ENCODE measurements at regions not wholly inside any gene's neighbourhood (a gene's known extent, or its start where the extent isn't known, plus 50 kb on each side); places are given as distances from the start of the nearest gene placed in this dataset.
"Not testable (repeated sequence)": the region's sequence is repeated elsewhere in the genome, so short reads cannot be mapped to it uniquely, and the experiment has no call there.

GRCh38 chr5:144035046-144035740 lies 135.3 kb downstream of the YIPF5 start:
- Histone ChIP-seq H3K27me3 (ENCODE audit: insufficient read depth, insufficient read length) (no peaks in the 10 kb centered on the region), H3K9ac (ENCODE audit: insufficient read length, low read depth) (no peak overlapping the region), H3K4me1 (ENCODE audit: insufficient read depth, insufficient read length) (no peaks in the 10 kb centered on the region), H3K36me3 (ENCODE audit: insufficient read depth, insufficient read length, low read length) (no peaks in the 10 kb centered on the region), H3K4me3 (ENCODE audit: insufficient read length, low read depth) (no peak overlapping the region), H3K9me3 (ENCODE audit: insufficient read depth, low read length) (no peaks in the 10 kb centered on the region)
- no peak for DNase-seq (ENCODE audit: low read depth, low spot score)
- no peak for TF ChIP-seq SUZ12 (IDR thresholded peaks at IDR 0.05; ENCODE audit: extremely low read depth, insufficient read depth, insufficient read length)
- no peak for TF ChIP-seq ZNF274 (IDR thresholded peaks at IDR 0.05; ENCODE audit: low read depth, low read length)
- TF ChIP-seq YY1 (IDR thresholded peaks at IDR 0.05; ENCODE audit: insufficient read depth, insufficient read length): no peak

DNA sequence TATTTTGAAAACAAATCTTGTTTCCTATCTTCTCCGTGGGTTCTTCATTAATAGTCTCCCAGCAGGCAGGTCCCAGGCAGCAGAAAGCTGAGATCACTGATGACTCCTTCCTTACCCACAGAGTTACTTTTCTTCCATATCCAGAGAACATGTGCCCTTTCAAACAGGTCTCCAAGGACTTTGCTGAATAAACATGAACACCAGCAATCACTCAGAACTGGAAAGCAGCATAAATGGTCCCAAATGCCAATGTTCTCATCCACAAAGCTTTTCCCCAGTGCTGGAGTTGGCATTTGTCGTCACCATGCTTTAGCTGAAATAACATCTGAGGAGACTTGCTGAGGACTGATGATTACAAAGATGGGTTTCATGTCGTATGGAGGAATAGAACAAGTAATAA lies 134.0 kb downstream of the YIPF5 start:
- Histone ChIP-seq H3K9me3 (ENCODE audit: insufficient read depth, low read length) (no peaks in the 10 kb centered on the region), H3K27me3 (ENCODE audit: insufficient read depth, insufficient read length) (no peaks in the 10 kb centered on the region), H3K9ac (ENCODE audit: insufficient read length, low read depth) (no peak overlapping the region), H3K4me1 (ENCODE audit: insufficient read depth, insufficient read length) (no peaks in the 10 kb centered on the region), H3K4me3 (ENCODE audit: insufficient read length, low read depth) (no peak overlapping the region), H3K36me3 (ENCODE audit: insufficient read depth, insufficient read length, low read length) (no peaks in the 10 kb centered on the region)
- no peak for TF ChIP-seq SUZ12 (IDR thresholded peaks at IDR 0.05; ENCODE audit: extremely low read depth, insufficient read depth, insufficient read length)
- DNase-seq (ENCODE audit: low read depth, low spot score): no peak

DNA sequence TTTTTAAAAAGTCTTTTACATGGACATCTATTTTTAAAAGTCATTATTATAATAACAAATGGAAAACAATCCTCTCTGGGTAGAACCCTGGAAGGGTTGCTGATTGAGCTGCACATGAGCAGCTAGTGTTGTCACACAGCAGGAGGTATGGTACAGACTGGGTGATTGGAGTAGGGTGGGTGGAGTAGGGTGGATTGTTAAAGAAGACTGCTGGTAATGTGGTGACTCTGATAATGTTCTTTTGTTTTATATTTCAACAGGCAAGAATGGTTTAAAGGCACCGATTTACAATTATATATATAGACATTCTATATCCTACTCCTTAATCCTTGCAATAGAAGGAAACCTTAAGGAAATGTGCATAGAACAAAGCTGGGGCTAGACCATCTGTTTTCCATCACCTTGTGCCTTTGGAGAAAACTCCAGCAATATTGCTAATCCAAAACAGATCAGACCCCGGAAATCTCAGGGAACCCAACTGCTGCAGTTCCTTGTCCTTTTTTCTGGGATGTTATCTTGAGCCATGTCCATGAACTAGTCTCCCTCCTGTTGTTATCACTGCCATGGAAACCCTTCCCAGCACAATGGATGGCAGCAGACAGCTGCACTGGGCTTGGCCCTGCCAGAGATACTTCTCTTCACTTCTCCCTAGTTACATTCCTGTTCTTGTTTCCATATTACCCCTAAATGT lies 129.7 kb downstream of the YIPF5 start:
- Histone ChIP-seq H3K9ac (ENCODE audit: insufficient read length, low read depth) (no peak overlapping the region), H3K9me3 (ENCODE audit: insufficient read depth, low read length) (no peaks in the 10 kb centered on the region), H3K4me3 (ENCODE audit: insufficient read length, low read depth) (no peak overlapping the region), H3K27me3 (ENCODE audit: insufficient read depth, insufficient read length) (no peaks in the 10 kb centered on the region), H3K4me1 (ENCODE audit: insufficient read depth, insufficient read length) (no peaks in the 10 kb centered on the region), H3K36me3 (ENCODE audit: insufficient read depth, insufficient read length, low read length) (no peaks in the 10 kb centered on the region)
- TF ChIP-seq YY1 (IDR thresholded peaks at IDR 0.05; ENCODE audit: insufficient read depth, insufficient read length) (no peak), SUZ12 (IDR thresholded peaks at IDR 0.05; ENCODE audit: extremely low read depth, insufficient read depth, insufficient read length) (no peak), ZNF274 (IDR thresholded peaks at IDR 0.05; ENCODE audit: low read depth, low read length) (no peak)
- no peak for DNase-seq (ENCODE audit: low read depth, low spot score)

DNA sequence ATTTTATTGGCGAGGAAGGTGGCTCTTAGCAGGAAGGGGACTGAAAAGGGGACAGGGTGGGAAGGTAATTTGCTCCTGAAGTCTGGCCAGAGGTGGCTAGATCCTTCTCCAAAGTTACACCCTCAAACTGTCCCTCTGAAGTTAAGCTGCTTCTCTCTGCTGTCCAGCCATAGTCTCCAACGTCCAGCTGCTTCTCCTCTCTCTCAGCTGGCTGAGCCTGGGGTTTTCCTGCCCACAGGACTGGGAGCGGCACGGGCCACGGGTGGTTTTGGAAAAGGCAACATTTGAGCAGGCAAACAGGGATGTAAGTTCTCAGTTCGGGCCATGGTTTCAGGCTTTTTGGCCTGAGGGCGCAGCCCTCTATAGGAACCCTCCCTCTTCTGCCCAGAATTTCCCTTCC lies 128.3 kb downstream of the YIPF5 start:
- Histone ChIP-seq H3K4me3 (ENCODE audit: insufficient read length, low read depth) (no peak overlapping the region), H3K36me3 (ENCODE audit: insufficient read depth, insufficient read length, low read length) (no peaks in the 10 kb centered on the region), H3K9ac (ENCODE audit: insufficient read length, low read depth) (no peak overlapping the region), H3K4me1 (ENCODE audit: insufficient read depth, insufficient read length) (no peaks in the 10 kb centered on the region), H3K27me3 (ENCODE audit: insufficient read depth, insufficient read length) (no peaks in the 10 kb centered on the region), H3K9me3 (ENCODE audit: insufficient read depth, low read length) (no peaks in the 10 kb centered on the region)
- no peak for TF ChIP-seq SUZ12 (IDR thresholded peaks at IDR 0.05; ENCODE audit: extremely low read depth, insufficient read depth, insufficient read length)
- no peak for TF ChIP-seq YY1 (IDR thresholded peaks at IDR 0.05; ENCODE audit: insufficient read depth, insufficient read length)
- no peak for TF ChIP-seq ZNF274 (IDR thresholded peaks at IDR 0.05; ENCODE audit: low read depth, low read length)
- no peak for DNase-seq (ENCODE audit: low read depth, low spot score)

DNA sequence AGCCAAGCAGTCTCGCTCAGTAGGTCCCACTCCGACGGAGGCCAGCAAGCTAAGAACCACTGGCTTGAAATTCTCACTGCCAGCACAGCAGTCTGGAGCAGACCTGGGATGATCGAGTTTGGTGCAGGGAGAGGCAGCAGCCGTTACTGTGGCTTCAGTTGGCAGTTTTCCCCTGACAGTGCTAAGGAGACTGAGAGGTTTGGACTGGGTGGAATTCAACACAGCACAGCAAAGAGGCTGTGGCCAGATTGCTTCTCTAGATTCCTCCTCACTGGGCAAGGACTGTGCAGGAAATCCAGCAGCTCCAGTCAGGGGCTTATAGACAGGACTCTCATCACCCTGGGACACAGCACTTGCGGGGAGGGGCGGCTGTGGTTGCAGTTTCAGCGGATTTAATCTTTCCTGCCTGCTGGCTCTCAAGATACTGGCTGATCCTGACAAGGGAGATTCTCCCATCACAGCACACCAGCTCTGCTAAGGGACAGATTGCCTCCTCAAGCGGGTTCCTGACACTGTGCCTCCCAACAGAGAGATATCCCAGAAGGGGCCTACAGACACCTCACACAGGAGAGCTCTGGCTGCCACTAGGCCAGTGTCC lies 122.1 kb downstream of the YIPF5 start:
- Histone ChIP-seq H3K36me3 (ENCODE audit: insufficient read depth, insufficient read length, low read length) (no peaks in the 10 kb centered on the region), H3K4me3 (ENCODE audit: insufficient read length, low read depth) (no peak overlapping the region), H3K9me3 (ENCODE audit: insufficient read depth, low read length) (no peaks in the 10 kb centered on the region), H3K4me1 (ENCODE audit: insufficient read depth, insufficient read length) (no peaks in the 10 kb centered on the region), H3K27me3 (ENCODE audit: insufficient read depth, insufficient read length) (no peaks in the 10 kb centered on the region), H3K9ac (ENCODE audit: insufficient read length, low read depth) (no peak overlapping the region)
- no peak for DNase-seq (ENCODE audit: low read depth, low spot score)
- TF ChIP-seq YY1 (IDR thresholded peaks at IDR 0.05; ENCODE audit: insufficient read depth, insufficient read length) (no peak), SUZ12 (IDR thresholded peaks at IDR 0.05; ENCODE audit: extremely low read depth, insufficient read depth, insufficient read length) (no peak), ZNF274 (IDR thresholded peaks at IDR 0.05; ENCODE audit: low read depth, low read length) (no peak)

DNA sequence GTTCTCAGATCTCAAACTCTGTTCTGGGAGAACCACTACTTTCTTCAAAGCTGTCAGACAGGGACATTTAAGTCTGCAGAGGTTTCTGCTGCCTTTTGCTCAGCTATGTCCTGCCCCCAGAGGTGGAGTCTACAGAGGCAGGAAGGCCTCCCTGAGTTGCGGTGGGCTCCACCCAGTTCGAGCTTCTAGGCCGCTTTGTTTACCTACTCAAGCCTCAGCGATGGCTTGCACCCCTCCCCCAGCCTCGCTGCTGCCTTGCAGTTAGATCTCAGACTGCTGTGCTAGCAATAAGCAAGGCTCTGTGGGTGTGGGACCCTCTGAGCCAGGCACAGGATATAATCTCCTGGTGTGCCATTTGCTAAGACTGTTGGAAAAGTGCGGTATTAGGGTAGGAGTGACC lies 115.1 kb downstream of the YIPF5 start:
- not testable (repeated sequence) for H3K9me3 ChIP-seq (ENCODE audit: insufficient read depth, low read length); DNase-seq (ENCODE audit: low read depth, low spot score); H3K4me1 ChIP-seq (ENCODE audit: insufficient read depth, insufficient read length); H3K9ac ChIP-seq (ENCODE audit: insufficient read length, low read depth); H3K4me3 ChIP-seq (ENCODE audit: insufficient read length, low read depth); H3K36me3 ChIP-seq (ENCODE audit: insufficient read depth, insufficient read length, low read length); H3K27me3 ChIP-seq (ENCODE audit: insufficient read depth, insufficient read length)

DNA sequence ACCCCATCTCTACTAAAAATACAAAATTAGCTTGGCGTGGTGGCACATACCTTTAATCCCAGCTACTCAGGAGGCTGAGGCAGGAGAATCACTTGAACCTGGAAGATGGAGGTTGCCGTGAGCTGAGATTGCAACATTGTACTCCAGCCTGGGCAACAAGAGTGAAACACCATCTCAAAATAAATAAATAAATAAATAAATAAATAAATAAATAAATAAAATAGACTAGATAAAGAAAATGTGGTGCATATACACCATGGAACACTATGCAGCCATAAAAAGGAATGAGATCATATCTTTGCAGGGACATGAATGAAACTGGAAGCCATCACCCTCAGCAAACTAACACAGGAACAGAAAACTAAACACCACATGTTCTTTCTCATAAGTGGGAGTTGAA lies 110.4 kb downstream of the YIPF5 start:
- not testable (repeated sequence) for H3K4me1 ChIP-seq (ENCODE audit: insufficient read depth, insufficient read length); H3K36me3 ChIP-seq (ENCODE audit: insufficient read depth, insufficient read length, low read length); H3K9ac ChIP-seq (ENCODE audit: insufficient read length, low read depth); DNase-seq (ENCODE audit: low read depth, low spot score); H3K9me3 ChIP-seq (ENCODE audit: insufficient read depth, low read length); H3K27me3 ChIP-seq (ENCODE audit: insufficient read depth, insufficient read length); H3K4me3 ChIP-seq (ENCODE audit: insufficient read length, low read depth)
